Calu3 (cell line): ENCODE measurements at regions not wholly inside any gene's neighbourhood (a gene's known extent, or its start where the extent isn't known, plus 50 kb on each side); places are given as distances from the start of the nearest gene placed in this dataset.
A peak's percentile ranks its signal among the peaks of the same experiment; 100 is the strongest.

Experiments used
- BruUV-seq: library from RNA; stranded (reverse); fragments of 400-500 nt; replicated peaks from 2 replicates; lab custom pipeline; 2021; lab: Mats Ljungman, UMichigan
- CTCF ChIA-PET: fragments of 300-600 bp; sonication (Branson Sonifier 250); formaldehyde crosslinking; loops from one replicate; lab custom pipeline; 2022; ENCODE audit warnings: antibody characterized with exemption; lab: Charles Lee
- DNase-seq: peaks from one replicate; pipeline ENCODE4 v3.0.0; 2022
- H3K27ac Mint-ChIP-seq: one replicate; pipeline ENCODE4 v1.8.0; 2022; ENCODE audit warnings: mixed read lengths; ENCODE audit not compliant: unreplicated experiment
- H3K27me3 Mint-ChIP-seq: one replicate; pipeline ENCODE4 v1.8.0; 2022; ENCODE audit warnings: mixed read lengths; ENCODE audit not compliant: unreplicated experiment
- H3K36me3 Mint-ChIP-seq: one replicate; pipeline ENCODE4 v1.8.0; 2022; ENCODE audit warnings: mild to moderate bottlenecking, moderate library complexity, mixed read lengths; ENCODE audit not compliant: insufficient read depth, unreplicated experiment
- H3K4me1 Mint-ChIP-seq: one replicate; pipeline ENCODE4 v1.8.0; 2022; ENCODE audit warnings: mild to moderate bottlenecking, low read depth, mixed read lengths; ENCODE audit not compliant: unreplicated experiment
- H3K4me3 Mint-ChIP-seq: one replicate; pipeline ENCODE4 v1.8.0; 2022; ENCODE audit warnings: mild to moderate bottlenecking, low read depth, moderate library complexity, mixed read lengths; ENCODE audit not compliant: unreplicated experiment
- H3K9me3 Mint-ChIP-seq: one replicate; pipeline ENCODE4 v1.8.0; 2022; ENCODE audit warnings: low read depth, mixed read lengths; ENCODE audit not compliant: unreplicated experiment
- intact Hi-C: fragments of 100-400 bp; cut with micrococcal nuclease; formaldehyde crosslinking; loops from one replicate; pipeline ENCODE4 v1.10.0; 2022; ENCODE audit not compliant: unreplicated experiment
- TF ChIP-seq, protein P1 (sequence below): fragments of 200-600 bp; IDR thresholded peaks from one replicate; pipeline ENCODE4 v1.8.0; 2022; ENCODE audit warnings: antibody characterized with exemption; ENCODE audit not compliant: unreplicated experiment

DNA sequence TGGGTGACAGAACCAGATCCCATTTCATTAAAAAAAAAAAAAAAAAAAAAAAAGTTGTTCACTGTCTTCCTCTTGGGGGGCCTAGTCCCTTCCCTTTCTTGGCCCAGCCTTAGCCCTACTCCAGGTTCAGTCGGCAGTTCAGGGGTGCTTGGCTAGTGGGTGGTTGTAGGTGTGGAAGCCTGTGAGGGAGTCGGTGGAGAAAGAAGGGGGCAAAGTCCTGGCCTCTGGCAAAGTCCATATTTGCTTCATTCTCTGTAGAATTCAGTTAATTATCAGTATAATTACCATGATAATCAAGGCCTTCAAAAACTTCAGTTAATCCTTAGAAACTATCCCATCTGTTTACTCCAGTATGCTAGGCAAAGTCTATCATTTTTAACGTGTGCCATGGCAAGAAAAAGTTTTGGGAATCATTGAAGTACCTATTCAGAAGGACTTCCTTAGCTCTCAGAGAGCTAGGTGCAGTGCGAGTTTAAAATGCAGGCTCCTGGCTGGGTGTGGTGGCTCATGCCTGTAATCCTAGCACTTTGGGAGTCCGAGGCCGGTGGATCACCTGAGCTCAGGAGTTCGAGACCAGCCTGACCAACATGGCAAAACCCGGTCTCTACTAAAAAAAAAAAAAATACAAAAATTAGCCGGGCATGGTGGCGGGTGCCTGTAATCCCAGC is 205.7 kb upstream of the ARG1 start:
- DNase-seq, result no peak
- Mint-ChIP-seq H3K36me3 (no peaks in the 10 kb centered on the region), H3K4me3 (no peak overlapping the region), H3K9me3 (no peaks in the 10 kb centered on the region), H3K27ac (no peak overlapping the region), H3K4me1 (peaks cover 8% of the 10 kb centered on the region), H3K27me3 (peaks cover 14% of the 10 kb centered on the region)
- BruUV-seq, result no TSS peak
- intact Hi-C loops, result no loop called here
- CTCF ChIA-PET, result no interaction called here
- TF ChIP-seq, protein P1, sequence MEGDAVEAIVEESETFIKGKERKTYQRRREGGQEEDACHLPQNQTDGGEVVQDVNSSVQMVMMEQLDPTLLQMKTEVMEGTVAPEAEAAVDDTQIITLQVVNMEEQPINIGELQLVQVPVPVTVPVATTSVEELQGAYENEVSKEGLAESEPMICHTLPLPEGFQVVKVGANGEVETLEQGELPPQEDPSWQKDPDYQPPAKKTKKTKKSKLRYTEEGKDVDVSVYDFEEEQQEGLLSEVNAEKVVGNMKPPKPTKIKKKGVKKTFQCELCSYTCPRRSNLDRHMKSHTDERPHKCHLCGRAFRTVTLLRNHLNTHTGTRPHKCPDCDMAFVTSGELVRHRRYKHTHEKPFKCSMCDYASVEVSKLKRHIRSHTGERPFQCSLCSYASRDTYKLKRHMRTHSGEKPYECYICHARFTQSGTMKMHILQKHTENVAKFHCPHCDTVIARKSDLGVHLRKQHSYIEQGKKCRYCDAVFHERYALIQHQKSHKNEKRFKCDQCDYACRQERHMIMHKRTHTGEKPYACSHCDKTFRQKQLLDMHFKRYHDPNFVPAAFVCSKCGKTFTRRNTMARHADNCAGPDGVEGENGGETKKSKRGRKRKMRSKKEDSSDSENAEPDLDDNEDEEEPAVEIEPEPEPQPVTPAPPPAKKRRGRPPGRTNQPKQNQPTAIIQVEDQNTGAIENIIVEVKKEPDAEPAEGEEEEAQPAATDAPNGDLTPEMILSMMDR, result no peak

GRCh38 chr6:131368198-131368911 is 204.7 kb upstream of the ARG1 start:
- Mint-ChIP-seq H3K27me3 (peaks cover 25% of the 10 kb centered on the region), H3K4me1 (peaks cover 5% of the 10 kb centered on the region), H3K27ac (no peak overlapping the region), H3K9me3 (no peaks in the 10 kb centered on the region), H3K36me3 (no peaks in the 10 kb centered on the region), H3K4me3 (no peak overlapping the region)
- TF ChIP-seq, protein P1, result no peak
- peak; percentile 43 for DNase-seq
- BruUV-seq, result no TSS peak
- CTCF ChIA-PET, result no interaction called here
- intact Hi-C loops, result no loop called here

DNA sequence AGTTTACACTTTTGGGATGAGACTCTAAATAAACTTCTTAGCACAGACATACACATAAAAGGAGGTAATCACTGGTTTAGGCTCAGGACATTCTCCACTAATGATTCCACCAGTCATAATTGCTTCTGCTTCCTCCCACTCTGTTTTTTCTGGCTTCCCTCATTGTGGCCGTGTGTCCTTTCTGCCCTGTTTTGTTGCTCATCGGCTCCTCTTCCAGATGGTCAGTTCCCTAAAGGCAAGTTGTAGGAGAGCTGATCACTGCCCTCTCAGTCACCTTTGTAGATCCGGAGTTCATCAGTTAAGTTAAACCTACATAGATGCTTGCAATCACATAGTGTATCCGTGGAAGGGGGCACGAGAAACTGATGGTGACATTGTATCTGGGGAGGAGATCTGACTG is 200.5 kb upstream of the ARG1 start:
- Mint-ChIP-seq H3K27me3 (peaks cover 39% of the 10 kb centered on the region), H3K27ac (no peak overlapping the region), H3K9me3 (no peaks in the 10 kb centered on the region), H3K4me3 (no peak overlapping the region), H3K36me3 (no peaks in the 10 kb centered on the region), H3K4me1 (no peaks in the 10 kb centered on the region)
- TF ChIP-seq, protein P1, result no peak
- BruUV-seq, result no TSS peak
- CTCF ChIA-PET, result interaction anchor here (1.4 kb wide), 1 partner anchor 9 kb away, joined by 3 read pairs; no protein-coding TSS in a partner anchor
- DNase-seq, result no peak
- intact Hi-C loops, result no loop called here

- Mint-ChIP-seq H3K27me3 (peaks cover 65% of the 10 kb centered on the region), H3K27ac (no peak overlapping the region), H3K4me3 (no peak overlapping the region), H3K9me3 (no peaks in the 10 kb centered on the region), H3K36me3 (no peaks in the 10 kb centered on the region), H3K4me1 (no peaks in the 10 kb centered on the region)
- TF ChIP-seq, protein P1, result no peak
- no peak for DNase-seq
- no TSS peak for BruUV-seq
- intact Hi-C loops, result no loop called here
- CTCF ChIA-PET, result no interaction called here
Observed at GRCh38 chr6:131377112-131377705, 195.8 kb upstream of the ARG1 start.
